ENCODE measurements at regions not wholly inside any gene's neighbourhood (a gene's known extent, or its start where the extent isn't known, plus 50 kb on each side); places are given as distances from the start of the nearest gene placed in this dataset.

DNA sequence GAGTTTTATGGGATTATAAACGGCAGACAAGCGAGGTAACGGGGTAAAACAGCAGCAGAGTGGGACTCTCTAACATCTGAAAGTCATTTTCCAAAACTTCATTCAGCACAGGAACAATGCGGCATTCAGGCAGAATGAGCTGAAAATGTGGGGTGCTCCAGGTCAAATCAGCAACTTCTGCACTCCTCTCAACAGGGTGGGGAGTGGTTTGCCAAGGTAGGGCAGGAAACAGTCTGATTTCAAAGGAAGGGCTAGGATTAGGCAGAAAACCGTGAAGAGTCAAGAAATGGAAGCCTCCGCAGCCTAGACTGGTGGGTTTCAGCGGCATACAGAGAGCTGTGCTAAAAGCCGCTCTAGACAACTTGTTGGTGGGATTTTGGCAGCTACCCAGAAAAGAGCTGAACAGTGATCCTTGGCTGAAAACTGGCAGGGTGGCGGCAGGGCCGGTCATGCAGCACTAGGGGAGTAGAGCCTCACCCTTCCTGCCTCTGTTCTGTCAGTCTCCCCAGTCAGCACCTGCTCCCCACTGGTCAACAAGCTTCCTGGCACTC is 154.2 kb upstream of the KLF12 start:
- Histone ChIP-seq H3K27me3 (replicated peaks in 1 of 7) (no peaks in the 10 kb centered on the region), H3K9me3 (no peaks in the 10 kb centered on the region), H3K27ac (peak overlapping the region in 6 of 8 donors; percentile 33 to 73 (median 54)), H3K4me3 (peak overlapping the region in 5 of 8 donors; percentile 12 to 51 (median 15)), H3K36me3 (no peaks in the 10 kb centered on the region), H3K4me1 (peaks cover 8 to 49% (median 35%) of the 10 kb centered on the region in 6 donors)
- DNase-seq, result peak; percentile 79
- WGBS, 5 donors, result 15 to 36% (median 16%) methylated on average over 10 of the region's 10 CpGs
- peak in 1 of 3 donors; percentile 26 for TF ChIP-seq POLR2AphosphoS5 (IDR thresholded peaks at IDR 0.05)
- TF ChIP-seq POLR2A (IDR thresholded peaks at IDR 0.05), result no peak
- intact Hi-C loops (cut with DNase I; ENCODE audit: low total_unique reads), result loop anchor here (10.0 kb wide), 2 partner anchors 154 to 454 kb away; partner anchors contain the start of gene KLF12

DNA sequence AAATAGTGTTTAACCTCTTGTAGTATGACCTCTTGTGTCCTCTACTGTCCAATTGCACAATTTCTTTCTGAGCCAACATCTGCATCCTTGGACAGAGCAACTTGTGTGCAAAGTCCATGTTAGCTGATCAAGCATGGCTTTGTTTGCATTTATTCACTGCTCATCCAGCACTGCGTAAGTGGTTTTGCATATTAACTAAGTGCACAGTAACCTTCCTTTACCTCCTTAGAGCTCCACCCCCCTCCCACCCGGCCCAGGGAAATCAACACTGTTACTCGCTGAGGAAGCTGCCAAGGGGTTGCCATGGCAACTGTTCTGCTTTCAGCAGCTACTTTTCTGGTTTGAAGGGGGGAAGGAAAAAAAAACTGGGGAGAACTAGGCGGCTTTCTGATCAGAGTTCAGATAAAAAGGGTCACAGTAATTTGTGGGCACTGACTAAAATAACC is 153.5 kb upstream of the KLF12 start:
- intact Hi-C loops (cut with DNase I; ENCODE audit: low total_unique reads), result loop anchor here (10.0 kb wide), 2 partner anchors 153 to 453 kb away; partner anchors contain the start of gene KLF12
- WGBS, 5 donors, result 0 to 3% (median 2%) methylated on average over 4 of the region's 4 CpGs
- H3K4me3 ChIP-seq, result peak overlapping the region in 4 of 8 donors; percentile 12 to 51 (median 18)

DNA sequence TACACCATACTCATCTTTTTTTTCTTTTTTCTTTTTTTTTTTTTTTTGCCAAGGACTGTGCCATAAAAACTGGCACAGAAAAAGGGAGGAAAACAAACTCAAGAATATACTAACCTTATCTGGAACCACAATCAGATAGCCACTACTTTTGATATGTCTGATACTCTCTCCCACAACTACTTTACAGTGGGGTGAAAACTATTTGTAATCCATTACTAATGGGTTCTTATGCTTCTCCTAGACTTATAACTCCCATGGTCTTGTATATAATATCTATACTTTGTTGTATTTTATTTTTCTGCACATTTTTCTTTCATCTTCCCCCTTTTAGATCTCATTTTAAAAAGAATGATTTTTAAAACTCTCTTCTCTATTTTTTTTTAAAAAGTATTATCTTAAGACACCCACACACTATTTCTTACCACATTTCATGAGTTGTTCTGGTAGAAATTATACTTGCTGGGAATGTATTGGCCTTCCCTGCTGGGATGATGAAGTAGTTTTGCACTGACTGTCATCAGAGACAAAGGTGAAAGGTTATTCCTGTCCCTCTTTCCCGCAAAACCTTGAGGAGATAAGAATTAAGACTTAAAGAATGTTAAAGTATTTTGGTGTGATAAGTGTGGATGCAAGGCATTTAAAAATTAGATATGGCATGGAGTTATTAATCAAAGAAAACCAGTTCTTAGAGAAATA is 146.7 kb upstream of the KLF12 start:
- H3K36me3 ChIP-seq, result no peaks in the 10 kb centered on the region
- DNase-seq, result no peak
- no peaks in the 10 kb centered on the region for H3K27me3 ChIP-seq (replicated peaks in 1 of 7)
- TF ChIP-seq POLR2AphosphoS5 (IDR thresholded peaks at IDR 0.05) (no peak), POLR2A (IDR thresholded peaks at IDR 0.05) (no peak)
- TF ChIP-seq, protein P1, sequence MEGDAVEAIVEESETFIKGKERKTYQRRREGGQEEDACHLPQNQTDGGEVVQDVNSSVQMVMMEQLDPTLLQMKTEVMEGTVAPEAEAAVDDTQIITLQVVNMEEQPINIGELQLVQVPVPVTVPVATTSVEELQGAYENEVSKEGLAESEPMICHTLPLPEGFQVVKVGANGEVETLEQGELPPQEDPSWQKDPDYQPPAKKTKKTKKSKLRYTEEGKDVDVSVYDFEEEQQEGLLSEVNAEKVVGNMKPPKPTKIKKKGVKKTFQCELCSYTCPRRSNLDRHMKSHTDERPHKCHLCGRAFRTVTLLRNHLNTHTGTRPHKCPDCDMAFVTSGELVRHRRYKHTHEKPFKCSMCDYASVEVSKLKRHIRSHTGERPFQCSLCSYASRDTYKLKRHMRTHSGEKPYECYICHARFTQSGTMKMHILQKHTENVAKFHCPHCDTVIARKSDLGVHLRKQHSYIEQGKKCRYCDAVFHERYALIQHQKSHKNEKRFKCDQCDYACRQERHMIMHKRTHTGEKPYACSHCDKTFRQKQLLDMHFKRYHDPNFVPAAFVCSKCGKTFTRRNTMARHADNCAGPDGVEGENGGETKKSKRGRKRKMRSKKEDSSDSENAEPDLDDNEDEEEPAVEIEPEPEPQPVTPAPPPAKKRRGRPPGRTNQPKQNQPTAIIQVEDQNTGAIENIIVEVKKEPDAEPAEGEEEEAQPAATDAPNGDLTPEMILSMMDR (IDR thresholded peaks at IDR 0.05 in 8 of 11, conservative IDR thresholded peaks at IDR 0.05 in 3 of 11), result no peak
- H3K4me1 ChIP-seq, result no peaks in the 10 kb centered on the region
- no peak overlapping the region for H3K4me3 ChIP-seq
- no peaks in the 10 kb centered on the region for H3K9me3 ChIP-seq
- intact Hi-C loops (cut with DNase I; ENCODE audit: low total_unique reads), result loop anchor here (10.0 kb wide), 2 partner anchors 146 to 446 kb away; partner anchors contain the start of gene KLF12
- WGBS, 5 donors, result 75 to 87% (median 78%) methylated on average over 1 of the region's 1 CpG
- no peak overlapping the region for H3K27ac ChIP-seq

More for the DNA sequence above, 153.5 kb upstream of the KLF12 start:
- Histone ChIP-seq H3K9me3 (no peaks in the 10 kb centered on the region), H3K27me3 (replicated peaks in 1 of 7) (no peaks in the 10 kb centered on the region), H3K27ac (peak overlapping the region in 5 of 8 donors; percentile 41 to 73 (median 57)), H3K36me3 (no peaks in the 10 kb centered on the region), H3K4me1 (peaks cover 8 to 49% (median 35%) of the 10 kb centered on the region in 6 donors)
- peak; percentile 89 for DNase-seq
- TF ChIP-seq POLR2A (IDR thresholded peaks at IDR 0.05) (no peak), POLR2AphosphoS5 (IDR thresholded peaks at IDR 0.05) (no peak)
- TF ChIP-seq, protein P1 (IDR thresholded peaks at IDR 0.05 in 8 of 11, conservative IDR thresholded peaks at IDR 0.05 in 3 of 11), result no peak

DNA sequence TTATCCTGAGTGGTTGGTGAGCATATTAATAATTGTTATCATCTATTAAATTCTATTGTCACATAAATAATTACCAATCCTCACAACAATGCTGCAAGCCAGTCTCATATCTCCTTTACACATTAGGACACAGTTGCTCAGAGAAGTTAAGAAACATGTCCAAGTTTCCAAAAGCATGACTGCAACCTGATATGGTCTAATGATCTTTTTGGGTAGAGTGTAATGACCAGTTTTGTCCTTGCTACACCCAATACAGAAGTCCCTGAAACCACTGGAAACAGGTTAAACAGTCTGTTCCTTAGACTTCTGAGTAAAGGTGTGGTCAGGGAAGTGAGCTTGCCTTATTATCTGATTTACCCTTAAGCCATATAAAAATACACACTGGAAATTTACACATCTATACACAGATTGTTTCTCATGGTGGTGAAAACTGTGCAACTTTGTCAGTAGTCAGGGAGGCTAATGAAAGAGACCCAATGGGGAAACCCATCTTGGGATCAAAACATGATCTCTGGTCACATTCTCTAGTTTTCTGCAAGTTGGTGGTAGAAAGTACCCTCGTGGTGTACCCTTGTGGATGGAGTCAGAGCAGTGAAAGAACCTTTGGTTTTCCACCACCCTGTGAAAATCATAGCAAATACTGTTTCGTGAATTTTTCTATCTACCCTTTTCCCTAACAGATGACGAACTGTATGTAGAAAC is 146.0 kb upstream of the KLF12 start:
- intact Hi-C loops (cut with DNase I; ENCODE audit: low total_unique reads), result loop anchor here (10.0 kb wide), 2 partner anchors 145 to 445 kb away; partner anchors contain the start of gene KLF12
- H3K36me3 ChIP-seq, result no peaks in the 10 kb centered on the region
- H3K4me1 ChIP-seq, result no peaks in the 10 kb centered on the region
- H3K27ac ChIP-seq, result no peak overlapping the region
- H3K27me3 ChIP-seq (replicated peaks in 1 of 7), result no peaks in the 10 kb centered on the region
- WGBS, 5 donors, result 75 to 86% (median 83%) methylated on average over 3 of the region's 3 CpGs
- DNase-seq, result no peak
- no peaks in the 10 kb centered on the region for H3K9me3 ChIP-seq
- no peak overlapping the region for H3K4me3 ChIP-seq
- TF ChIP-seq, protein P1 (IDR thresholded peaks at IDR 0.05 in 8 of 11, conservative IDR thresholded peaks at IDR 0.05 in 3 of 11), result no peak
- TF ChIP-seq POLR2A (IDR thresholded peaks at IDR 0.05) (no peak), POLR2AphosphoS5 (IDR thresholded peaks at IDR 0.05) (no peak)

All from spleen (tissue), 11 donors.